Choroid plexus epithelial cell (primary cell): ENCODE measurements at regions not wholly inside any gene's neighbourhood (a gene's known extent, or its start where the extent isn't known, plus 50 kb on each side); places are given as distances from the start of the nearest gene placed in this dataset.

ENCODE experiments used
- DNase-seq: peaks from one replicate; pipeline ENCODE4 v3.0.0-alpha.2; 2010; ENCODE audit warnings: low read depth
- H3K4me3 ChIP-seq: 2 replicates; pipeline ENCODE4 v1.5.1; 2011; ENCODE audit warnings: low read depth, mild to moderate bottlenecking, control low read depth, low read length, moderate library complexity
- TF ChIP-seq, protein P1 (sequence below): conservative IDR thresholded peaks from 2 replicates; pipeline ENCODE4 v1.5.1; 2011; ENCODE audit warnings: low read depth, mild to moderate bottlenecking, control low read depth, inconsistent platforms, low read length, moderate library complexity

DNA sequence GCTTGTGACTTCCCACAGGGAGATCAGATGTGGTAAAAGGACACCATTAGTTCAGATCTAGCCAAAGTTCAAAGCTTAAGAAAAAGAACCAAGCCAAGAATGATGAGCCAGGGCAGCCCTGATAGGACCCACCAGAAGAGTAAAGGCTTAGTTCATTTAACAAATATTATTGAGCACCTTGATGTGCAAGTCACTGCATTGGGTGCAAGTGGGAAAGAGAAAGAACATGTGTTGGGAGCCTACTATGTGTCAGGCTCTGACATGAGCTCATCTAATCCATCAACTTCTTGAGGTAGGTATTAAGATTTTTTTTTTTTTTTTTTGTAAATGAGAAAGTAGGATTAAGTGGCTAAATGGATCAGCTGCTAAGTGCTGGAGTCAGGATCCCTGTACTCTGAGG lies 53.4 kb upstream of the PIAS1 start:
- TF ChIP-seq, protein P1, sequence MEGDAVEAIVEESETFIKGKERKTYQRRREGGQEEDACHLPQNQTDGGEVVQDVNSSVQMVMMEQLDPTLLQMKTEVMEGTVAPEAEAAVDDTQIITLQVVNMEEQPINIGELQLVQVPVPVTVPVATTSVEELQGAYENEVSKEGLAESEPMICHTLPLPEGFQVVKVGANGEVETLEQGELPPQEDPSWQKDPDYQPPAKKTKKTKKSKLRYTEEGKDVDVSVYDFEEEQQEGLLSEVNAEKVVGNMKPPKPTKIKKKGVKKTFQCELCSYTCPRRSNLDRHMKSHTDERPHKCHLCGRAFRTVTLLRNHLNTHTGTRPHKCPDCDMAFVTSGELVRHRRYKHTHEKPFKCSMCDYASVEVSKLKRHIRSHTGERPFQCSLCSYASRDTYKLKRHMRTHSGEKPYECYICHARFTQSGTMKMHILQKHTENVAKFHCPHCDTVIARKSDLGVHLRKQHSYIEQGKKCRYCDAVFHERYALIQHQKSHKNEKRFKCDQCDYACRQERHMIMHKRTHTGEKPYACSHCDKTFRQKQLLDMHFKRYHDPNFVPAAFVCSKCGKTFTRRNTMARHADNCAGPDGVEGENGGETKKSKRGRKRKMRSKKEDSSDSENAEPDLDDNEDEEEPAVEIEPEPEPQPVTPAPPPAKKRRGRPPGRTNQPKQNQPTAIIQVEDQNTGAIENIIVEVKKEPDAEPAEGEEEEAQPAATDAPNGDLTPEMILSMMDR, result no peak
- no peak for DNase-seq
- no peak overlapping the region for H3K4me3 ChIP-seq

DNA sequence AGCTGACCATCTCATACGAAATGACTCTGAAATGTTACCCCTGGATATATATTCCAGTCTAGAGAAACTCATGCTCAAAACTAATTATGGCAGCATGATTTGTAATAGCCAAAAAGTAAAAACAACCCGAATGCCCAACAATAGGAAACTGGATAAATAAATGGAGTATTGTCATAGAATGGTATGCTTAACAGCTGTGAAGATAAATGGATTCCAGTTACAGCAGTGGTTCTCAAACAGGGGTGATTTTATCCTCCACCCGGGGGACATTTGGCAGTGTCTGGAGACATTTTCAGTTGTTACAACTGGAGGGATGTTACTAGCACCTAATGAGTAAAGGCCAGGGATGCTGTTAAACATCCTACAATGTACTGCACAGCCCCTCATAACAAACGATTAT lies 52.3 kb upstream of the PIAS1 start:
- TF ChIP-seq, protein P1, result no peak
- H3K4me3 ChIP-seq, result no peak overlapping the region

DNA sequence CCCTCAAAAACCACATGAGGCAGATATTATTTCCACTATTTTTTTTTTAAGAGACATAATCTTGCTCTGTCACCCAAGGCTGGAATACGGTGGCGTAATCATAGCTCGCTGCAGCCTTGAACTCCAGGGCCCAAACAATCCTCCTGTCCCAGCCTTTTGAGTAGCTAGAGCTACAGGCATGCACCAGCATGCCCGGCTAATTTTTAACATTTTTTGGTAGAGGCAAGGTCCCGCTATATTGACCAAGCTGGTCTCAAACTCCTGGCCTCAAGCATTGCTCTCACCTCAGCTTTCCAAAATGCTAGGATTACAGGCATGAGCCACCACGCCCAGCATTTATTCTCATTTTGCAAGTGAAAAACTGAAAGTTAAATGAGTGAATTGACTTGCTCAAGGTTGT lies 50.8 kb upstream of the PIAS1 start:
- no peak overlapping the region for H3K4me3 ChIP-seq
- TF ChIP-seq, protein P1, result no peak
- no peak for DNase-seq

More for the DNA sequence above, 52.3 kb upstream of the PIAS1 start:
- DNase-seq, result no peak
